ENCODE measurements at regions not wholly inside any gene's neighbourhood (a gene's known extent, or its start where the extent isn't known, plus 50 kb on each side); places are given as distances from the start of the nearest gene placed in this dataset.
"Not testable (repeated sequence)": the region's sequence is repeated elsewhere in the genome, so short reads cannot be mapped to it uniquely, and the experiment has no call there.

DNA sequence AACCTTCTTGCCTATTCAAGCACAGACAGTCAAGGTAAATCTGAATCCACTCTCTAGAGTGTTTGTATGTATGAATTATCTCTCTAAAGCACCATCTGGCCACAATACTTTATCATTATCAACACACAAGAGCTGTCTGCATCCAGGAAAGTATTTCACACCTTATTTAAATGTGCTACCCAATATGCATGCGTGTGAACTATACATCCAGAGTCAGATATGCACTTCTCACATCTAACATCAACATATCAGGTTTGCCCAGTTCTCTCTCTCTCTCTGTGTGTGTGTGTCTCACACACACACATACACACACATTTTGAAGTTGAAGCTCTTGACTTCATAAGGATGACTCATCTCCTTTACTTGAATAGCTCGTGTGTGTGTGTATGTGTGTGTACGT is 697.5 kb upstream of the PCDH20 start:
- DNase-seq (no peak), ATAC-seq (no peak)
- TF ChIP-seq CTCF (IDR thresholded peaks at IDR 0.05): no peak
- Histone ChIP-seq H3K27ac (no peak overlapping the region), H3K4me3 (no peak overlapping the region), H3K27me3 (ENCODE audit: low read depth) (no peaks in the 10 kb centered on the region), H3K36me3 (no peaks in the 10 kb centered on the region), H3K9me3 (no peaks in the 10 kb centered on the region), H3K4me1 (no peaks in the 10 kb centered on the region)
- intact Hi-C loops (cut with DNase I): no loop called here

DNA sequence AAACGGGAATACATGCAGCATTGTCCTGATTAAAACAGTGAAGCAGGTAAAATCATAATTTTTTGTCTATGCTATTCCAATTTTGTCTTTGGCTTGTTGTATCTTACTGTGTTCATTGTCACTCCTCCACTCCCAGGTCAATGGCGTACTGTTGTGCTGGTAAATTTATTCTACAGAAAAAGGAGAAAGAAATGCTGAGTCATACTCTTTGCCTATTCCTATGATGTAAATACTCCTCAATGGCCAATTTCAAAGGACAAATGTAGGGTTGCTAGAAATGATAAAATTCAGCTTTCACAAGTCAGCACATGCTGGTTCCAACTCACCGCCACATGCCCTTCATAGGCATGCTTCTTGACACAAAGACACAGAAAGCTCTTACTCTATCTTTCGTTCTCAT is 694.4 kb upstream of the PCDH20 start:
- Histone ChIP-seq H3K27ac (no peak overlapping the region), H3K4me1 (no peaks in the 10 kb centered on the region), H3K4me3 (no peak overlapping the region), H3K27me3 (ENCODE audit: low read depth) (no peaks in the 10 kb centered on the region), H3K36me3 (no peaks in the 10 kb centered on the region), H3K9me3 (no peaks in the 10 kb centered on the region)
- intact Hi-C loops (cut with DNase I): no loop called here
- ATAC-seq: no peak
- DNase-seq: no peak
- no peak for TF ChIP-seq CTCF (IDR thresholded peaks at IDR 0.05)

- H3K27ac ChIP-seq; H3K4me3 ChIP-seq; H3K4me1 ChIP-seq; H3K9me3 ChIP-seq; DNase-seq; intact Hi-C loops (cut with DNase I); ATAC-seq; H3K36me3 ChIP-seq; H3K27me3 ChIP-seq (ENCODE audit: low read depth): not testable (repeated sequence)
Measured at GRCh38 chr13:62104136-62104535, 688.5 kb upstream of the PCDH20 start.

DNA sequence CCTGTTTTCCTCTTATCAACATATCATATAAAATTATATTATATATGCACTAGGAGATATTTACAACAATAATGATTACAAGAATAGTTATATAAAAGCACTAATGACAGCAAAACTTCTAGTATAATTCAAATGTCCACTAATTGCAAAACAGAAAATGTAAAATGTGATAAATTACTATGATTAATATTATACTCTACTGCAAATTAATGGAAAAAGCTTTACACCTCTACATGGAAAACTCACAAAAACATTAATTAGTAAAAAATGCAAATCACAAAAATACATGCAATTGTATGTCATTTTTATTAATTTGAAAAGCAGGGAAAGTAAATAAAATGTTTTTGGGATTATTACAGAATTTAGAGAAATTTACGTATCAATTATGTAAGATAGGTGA is 681.0 kb upstream of the PCDH20 start:
- no peaks in the 10 kb centered on the region for H3K4me1 ChIP-seq
- no peak overlapping the region for H3K27ac ChIP-seq
- no peak for TF ChIP-seq CTCF (IDR thresholded peaks at IDR 0.05)
- no peaks in the 10 kb centered on the region for H3K9me3 ChIP-seq
- DNase-seq (no peak), ATAC-seq (no peak)
- no peak overlapping the region for H3K4me3 ChIP-seq
- no peaks in the 10 kb centered on the region for H3K27me3 ChIP-seq (ENCODE audit: low read depth)
- intact Hi-C loops (cut with DNase I): no loop called here
- no peaks in the 10 kb centered on the region for H3K36me3 ChIP-seq

- no peak overlapping the region for H3K27ac ChIP-seq
- H3K4me3 ChIP-seq: no peak overlapping the region
- H3K9me3 ChIP-seq: no peaks in the 10 kb centered on the region
- no peak for ATAC-seq
- no peaks in the 10 kb centered on the region for H3K36me3 ChIP-seq
- TF ChIP-seq CTCF (IDR thresholded peaks at IDR 0.05): no peak
- H3K4me1 ChIP-seq: no peaks in the 10 kb centered on the region
- DNase-seq: no peak
- intact Hi-C loops (cut with DNase I): no loop called here
- H3K27me3 ChIP-seq (ENCODE audit: low read depth): no peaks in the 10 kb centered on the region
Measured at GRCh38 chr13:62094932-62095331, 679.3 kb upstream of the PCDH20 start.

- H3K36me3 ChIP-seq: no peaks in the 10 kb centered on the region
- no peak for DNase-seq
- intact Hi-C loops (cut with DNase I): no loop called here
- no peak overlapping the region for H3K4me3 ChIP-seq
- no peaks in the 10 kb centered on the region for H3K27me3 ChIP-seq (ENCODE audit: low read depth)
- H3K9me3 ChIP-seq: no peaks in the 10 kb centered on the region
- TF ChIP-seq CTCF (IDR thresholded peaks at IDR 0.05): no peak
- ATAC-seq: no peak
- no peaks in the 10 kb centered on the region for H3K4me1 ChIP-seq
- H3K27ac ChIP-seq: no peak overlapping the region
Measured at GRCh38 chr13:62093984-62094780, 678.5 kb upstream of the PCDH20 start.

All from lower lobe of right lung (tissue), 2 donors.